Occipital lobe (tissue), 1 donor: ENCODE measurements at regions not wholly inside any gene's neighbourhood (a gene's known extent, or its start where the extent isn't known, plus 50 kb on each side); places are given as distances from the start of the nearest gene placed in this dataset.

Experiments used
- DNase-seq: peaks from one replicate; lab custom pipeline; 2025; lab: John Stamatoyannopoulos, UW

DNA sequence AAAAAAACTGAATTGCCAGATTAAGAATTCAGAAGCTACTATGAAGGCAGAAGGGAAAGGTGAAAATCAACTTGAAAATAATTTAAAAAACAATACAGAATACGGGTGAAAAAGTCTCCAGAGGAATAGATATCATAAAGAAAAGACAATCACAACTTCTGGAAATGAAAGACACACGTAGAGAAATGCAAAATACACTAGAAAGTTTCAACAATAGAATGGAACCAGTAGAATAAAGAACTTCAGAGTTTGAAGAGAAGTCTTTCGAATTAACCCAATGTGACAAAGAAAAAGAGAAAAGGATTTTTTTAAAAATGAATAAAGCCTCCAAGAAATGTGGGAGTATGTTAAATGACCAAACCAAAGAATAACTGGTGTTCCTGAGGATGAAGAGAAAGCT lies 263.8 kb upstream of the FAT3 start:
- no peak for DNase-seq

DNA sequence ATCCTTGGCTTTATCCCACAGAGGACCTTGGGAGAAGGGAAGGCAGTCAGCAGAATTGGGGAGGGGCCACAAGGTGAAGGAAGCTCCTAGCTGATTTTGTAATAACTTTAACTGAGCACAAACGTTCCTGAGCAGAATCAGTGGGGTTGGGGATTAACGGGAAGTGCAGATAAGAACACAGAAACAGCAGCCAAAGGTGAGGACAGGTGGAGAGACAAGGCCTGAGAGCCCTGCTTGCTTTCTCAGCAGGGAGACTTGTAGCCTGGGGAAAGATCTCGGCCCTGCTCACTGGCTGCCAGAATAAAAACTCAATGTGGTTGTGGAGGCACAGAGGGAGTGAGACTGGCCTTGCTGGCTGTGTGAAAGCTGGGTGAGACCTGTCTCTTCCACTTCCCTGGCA lies 265.2 kb upstream of the FAT3 start:
- DNase-seq, result no peak

DNA sequence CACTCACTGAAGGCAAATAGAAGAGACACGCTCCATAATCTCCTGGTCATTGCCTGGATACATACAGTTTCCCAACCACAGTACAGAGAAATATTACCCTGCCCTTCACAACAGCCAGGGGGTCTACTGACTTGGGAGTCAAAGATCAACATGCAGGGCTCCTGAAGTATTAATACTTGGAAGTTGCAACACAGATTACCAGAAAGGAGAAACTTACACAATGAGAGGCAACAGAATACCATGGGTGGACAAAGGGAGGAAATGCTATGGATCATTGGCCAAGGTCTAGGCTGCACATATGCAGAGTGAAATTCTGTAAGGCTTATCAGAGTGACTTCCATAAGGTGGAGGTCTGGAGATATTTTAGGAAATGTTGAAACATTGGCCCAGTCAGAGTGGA lies 267.9 kb upstream of the FAT3 start:
- no peak for DNase-seq

- DNase-seq, result no peak
Measured at GRCh38 chr11:91955206-91955605, 269.4 kb upstream of the FAT3 start.

DNA sequence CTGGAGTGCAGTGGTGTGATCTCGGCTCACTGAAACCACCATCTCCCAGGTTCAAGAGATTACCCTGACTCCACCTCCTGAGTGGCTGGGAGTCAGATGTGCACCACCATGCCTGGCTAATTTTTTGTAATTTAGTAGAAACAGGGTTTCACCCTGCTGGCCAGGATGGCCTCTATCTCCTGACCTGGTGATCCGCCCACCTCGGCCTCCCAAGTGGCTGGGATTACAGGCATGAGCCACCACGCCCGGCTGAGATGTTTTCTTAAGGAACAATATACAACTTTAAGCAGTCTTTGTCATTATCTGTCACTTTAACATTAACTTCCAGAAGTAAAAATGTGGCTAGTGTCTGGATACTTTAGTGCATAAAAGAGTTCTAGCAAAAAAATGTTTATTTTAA lies 272.6 kb upstream of the FAT3 start:
- DNase-seq, result no peak

DNA sequence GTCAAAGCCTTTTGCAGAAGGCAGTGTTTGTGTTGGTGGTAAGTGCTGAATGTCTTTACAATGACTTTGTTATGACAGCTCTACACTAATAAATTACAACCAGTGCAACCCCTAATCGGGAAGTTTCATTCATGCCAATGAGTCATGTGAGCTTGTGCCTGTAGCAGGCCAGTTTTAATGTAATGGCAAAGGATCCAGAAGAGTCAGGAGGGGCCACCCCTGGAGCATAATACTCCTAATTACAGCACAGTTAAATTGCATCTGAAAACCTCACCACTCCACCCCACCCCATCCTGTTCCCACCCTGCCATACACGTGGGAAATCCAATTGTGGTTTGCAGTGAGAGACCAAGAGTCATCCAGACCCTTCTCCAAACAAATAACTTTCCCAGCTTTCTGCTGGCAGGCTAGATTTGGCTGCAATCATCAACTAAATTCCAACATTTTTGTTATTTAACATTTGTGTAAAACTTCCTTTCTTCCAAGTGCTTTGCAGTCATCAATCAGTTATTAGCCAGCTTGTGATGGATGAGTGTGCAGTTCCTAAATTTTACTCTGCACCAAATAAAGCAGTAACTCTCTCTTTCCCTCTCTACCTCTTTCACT lies 277.3 kb upstream of the FAT3 start:
- no peak for DNase-seq

DNA sequence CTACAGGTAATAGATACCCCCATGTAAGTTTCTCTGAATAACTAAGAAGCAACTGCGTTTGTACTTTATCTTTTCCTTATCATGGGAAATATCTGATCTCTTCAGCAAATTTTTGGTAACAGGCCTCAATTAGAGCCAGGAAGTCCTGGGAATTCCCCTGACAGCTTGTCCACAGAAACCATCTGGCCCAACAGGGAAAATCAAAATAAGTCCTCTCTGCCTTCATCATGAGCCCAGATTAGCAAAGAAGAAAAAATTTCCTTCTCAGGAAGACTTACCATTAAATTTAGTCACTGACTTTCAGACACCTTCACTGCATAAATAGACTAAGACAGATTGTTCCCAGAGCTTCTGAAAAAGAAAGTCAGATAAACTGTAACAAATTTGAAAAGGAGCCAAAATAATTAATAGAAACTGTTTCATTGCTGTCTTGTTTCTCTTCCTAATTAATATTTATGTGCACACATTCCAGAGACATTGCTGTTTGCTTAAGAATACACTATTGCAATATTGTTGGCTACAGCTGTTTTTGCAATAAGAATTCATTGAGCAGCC lies 278.1 kb upstream of the FAT3 start:
- no peak for DNase-seq

DNA sequence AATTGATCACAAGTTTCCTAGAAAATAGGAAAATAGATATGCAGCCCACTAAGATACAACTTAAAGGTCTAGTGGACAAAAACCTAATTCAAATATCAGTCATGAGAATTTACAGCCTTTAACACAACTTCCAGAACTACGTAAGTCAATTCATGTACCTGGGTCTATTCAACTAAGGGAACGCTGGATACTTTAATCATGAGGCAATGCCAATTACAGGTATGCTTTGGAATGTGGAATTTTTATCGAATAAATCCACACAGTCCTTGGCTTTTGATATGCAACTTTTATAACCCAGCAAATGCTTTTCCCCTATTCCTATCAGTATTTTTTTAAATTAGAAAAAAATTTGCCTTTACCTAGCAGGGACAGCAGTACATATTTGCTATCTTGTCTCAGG lies 289.5 kb upstream of the FAT3 start:
- DNase-seq, result no peak

- DNase-seq, result no peak
Measured at GRCh38 chr11:91932151-91932821, 292.3 kb upstream of the FAT3 start.

DNA sequence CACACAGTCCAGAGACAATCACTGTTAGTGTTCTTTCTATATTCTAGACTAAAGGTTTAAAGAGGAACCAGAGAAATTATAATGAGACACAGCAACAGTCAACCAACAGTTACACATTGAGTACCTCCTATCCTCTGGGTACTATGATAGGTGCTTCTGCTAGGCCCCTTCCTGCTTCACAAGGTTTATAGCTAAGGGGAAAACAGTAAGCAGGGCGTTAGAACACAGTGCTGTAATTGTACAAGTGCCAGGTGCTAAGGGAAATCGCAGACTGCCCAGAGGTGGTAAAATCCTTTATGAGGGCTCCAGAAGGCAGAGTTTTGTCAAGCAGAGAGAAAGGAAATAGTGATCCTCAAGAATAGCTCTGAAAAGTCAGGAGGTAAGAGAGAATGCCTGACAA lies 297.2 kb upstream of the FAT3 start:
- no peak for DNase-seq

GRCh38 chr11:91926965-91927364 lies 297.7 kb upstream of the FAT3 start:
- DNase-seq, result no peak

GRCh38 chr11:91922846-91923245 lies 301.8 kb upstream of the FAT3 start:
- no peak for DNase-seq

GRCh38 chr11:91921974-91922373 lies 302.6 kb upstream of the FAT3 start:
- no peak for DNase-seq

DNA sequence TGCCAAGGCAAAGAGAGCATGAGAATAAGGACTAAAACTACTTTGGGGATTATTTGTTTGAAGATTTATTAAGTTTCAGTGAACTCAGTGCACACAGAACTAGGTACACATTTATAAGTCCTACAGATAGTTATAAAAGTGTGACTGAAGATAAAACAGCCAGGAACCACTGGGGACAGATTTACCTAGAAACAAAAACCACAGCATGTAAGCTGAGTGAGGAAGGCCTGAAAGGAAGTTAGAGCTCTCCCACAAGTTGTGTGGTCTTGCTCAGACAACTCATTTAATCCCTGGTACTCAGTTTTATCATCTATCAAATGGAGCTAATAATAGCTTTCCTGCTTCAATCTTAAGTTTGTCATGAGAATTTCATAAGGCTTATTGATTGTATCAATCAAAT lies 311.2 kb upstream of the FAT3 start:
- DNase-seq, result no peak

- DNase-seq, result no peak
Measured at GRCh38 chr11:91912322-91912721, 312.3 kb upstream of the FAT3 start.

DNA sequence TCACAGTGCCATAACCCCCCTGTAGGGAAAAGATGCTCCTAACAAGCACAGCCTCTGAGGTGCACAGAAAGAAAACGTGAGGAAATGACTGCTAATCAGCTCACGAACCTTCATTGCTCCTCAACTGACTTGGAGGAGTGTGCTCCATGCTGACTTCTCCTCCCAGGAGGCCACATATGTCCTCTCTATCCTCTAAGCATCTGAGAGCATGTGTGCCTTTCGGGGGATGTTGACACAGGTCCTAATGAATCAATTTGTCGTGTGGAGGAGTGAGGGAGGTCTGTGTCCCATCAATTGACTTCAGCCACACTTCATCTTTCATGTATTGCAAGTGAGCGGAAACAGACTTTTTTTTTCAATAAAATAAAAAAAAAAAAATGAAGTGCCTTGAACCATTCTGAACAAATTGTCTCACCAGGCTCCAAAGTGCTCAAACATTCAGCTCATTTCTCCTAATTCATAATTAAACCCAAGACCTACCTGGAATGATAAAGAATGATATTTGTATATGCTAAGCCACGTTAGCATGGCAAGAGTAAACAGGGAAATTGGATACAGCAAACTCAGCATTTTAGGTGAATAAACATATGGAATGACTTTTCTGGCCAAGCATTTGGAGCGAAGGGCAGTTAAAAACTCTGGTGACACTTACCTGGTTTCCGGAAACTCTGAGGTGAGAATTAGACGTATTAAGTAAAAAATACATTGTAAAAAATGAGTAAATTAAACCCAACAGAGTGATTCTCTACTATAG lies 317.6 kb upstream of the FAT3 start:
- DNase-seq, result no peak

GRCh38 chr11:91904792-91905785 lies 319.5 kb upstream of the FAT3 start:
- no peak for DNase-seq

DNA sequence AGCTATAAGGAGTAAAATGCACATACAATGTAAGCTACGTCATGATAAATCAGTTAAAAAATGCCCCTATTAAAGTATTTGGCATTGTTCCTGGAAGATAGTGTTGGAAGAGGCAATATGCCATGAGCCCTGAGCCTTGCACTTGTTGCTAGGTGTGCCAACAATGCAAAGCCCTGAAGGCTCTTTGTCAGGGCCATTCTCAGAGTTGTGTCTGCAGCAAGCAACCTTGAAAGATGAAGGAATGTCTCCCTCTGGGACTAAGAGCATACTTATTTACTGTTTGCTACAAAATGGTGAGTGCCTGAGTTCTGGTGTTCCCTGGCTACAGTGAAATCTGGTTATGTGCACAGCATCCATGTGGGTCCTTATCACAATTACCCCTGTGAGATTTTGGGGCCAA lies 322.3 kb upstream of the FAT3 start:
- no peak for DNase-seq

DNA sequence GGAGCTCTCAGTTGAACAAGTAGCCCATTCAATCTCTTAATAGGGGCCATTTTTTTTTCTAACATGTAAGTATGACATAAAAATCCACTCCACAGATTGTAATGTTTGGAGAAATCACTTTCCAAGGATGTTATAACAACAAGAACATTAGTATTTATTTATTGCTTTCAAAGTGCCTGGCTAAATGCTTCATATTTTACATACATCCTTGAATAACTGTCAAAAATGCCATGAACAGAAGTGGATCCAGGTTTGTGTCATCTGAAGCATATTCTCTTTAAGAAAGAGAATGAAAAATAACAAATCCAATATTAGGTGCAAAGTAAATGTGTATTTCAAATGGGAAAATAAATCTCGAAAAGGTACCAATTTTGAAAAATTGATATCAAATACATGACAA lies 344.0 kb upstream of the FAT3 start:
- no peak for DNase-seq

- no peak for DNase-seq
Measured at GRCh38 chr11:91876746-91877145, 347.9 kb upstream of the FAT3 start.

DNA sequence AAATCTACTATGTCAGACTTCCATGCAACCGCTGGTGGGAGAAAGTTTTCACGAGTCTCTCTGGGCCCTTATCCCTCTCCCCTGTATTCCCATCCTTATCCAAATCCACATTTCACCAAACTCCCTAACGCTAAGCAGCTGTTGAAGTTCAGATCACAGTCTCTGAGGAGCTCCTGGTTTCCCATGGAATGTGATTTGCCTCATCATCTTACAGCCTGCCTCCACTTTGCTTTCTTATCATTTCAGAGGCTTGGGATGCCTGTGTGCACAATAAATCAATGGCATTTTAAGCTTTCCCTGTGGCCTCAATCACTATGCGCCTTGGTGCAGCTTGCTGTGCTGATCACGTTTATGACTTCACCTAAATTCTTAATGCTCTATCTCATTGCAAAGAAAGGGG lies 352.4 kb upstream of the FAT3 start:
- no peak for DNase-seq
